Fibroblast of villous mesenchyme (primary cell): ENCODE measurements at regions not wholly inside any gene's neighbourhood (a gene's known extent, or its start where the extent isn't known, plus 50 kb on each side); places are given as distances from the start of the nearest gene placed in this dataset.

Experiments used
- DNase-seq: peaks from one replicate; pipeline ENCODE4 v3.0.0-alpha.2; 2010; ENCODE audit warnings: low read depth
- H3K4me3 ChIP-seq: 2 replicates; pipeline ENCODE4 v1.5.1; 2011; ENCODE audit warnings: low read depth, mild to moderate bottlenecking, low read length
- CTCF ChIP-seq: IDR thresholded peaks from 2 replicates; pipeline ENCODE4 v1.5.1; 2012; ENCODE audit warnings: low read depth, mild to moderate bottlenecking, low read length; ENCODE audit not compliant: insufficient read depth

GRCh38 chr7:68537051-68537773 is 1061.1 kb upstream of the AUTS2 start:
- no peak for TF ChIP-seq CTCF
- DNase-seq, result no peak
- no peak overlapping the region for H3K4me3 ChIP-seq

- no peak for DNase-seq
- H3K4me3 ChIP-seq, result no peak overlapping the region
- no peak for TF ChIP-seq CTCF
Observed at GRCh38 chr7:68537774-68538071, 1060.6 kb upstream of the AUTS2 start.

- H3K4me3 ChIP-seq, result no peak overlapping the region
- no peak for TF ChIP-seq CTCF
- no peak for DNase-seq
Observed at GRCh38 chr7:68542831-68543230, 1055.4 kb upstream of the AUTS2 start.

- no peak overlapping the region for H3K4me3 ChIP-seq
- no peak for DNase-seq
- TF ChIP-seq CTCF, result no peak
Observed at GRCh38 chr7:68544851-68545250, 1053.4 kb upstream of the AUTS2 start.

- no peak for TF ChIP-seq CTCF
- H3K4me3 ChIP-seq, result no peak overlapping the region
- DNase-seq, result no peak
Observed at GRCh38 chr7:68547181-68547580, 1051.1 kb upstream of the AUTS2 start.

- no peak for TF ChIP-seq CTCF
- DNase-seq, result no peak
- H3K4me3 ChIP-seq, result no peak overlapping the region
Observed at GRCh38 chr7:68547799-68548198, 1050.5 kb upstream of the AUTS2 start.

- DNase-seq, result no peak
- H3K4me3 ChIP-seq, result no peak overlapping the region
- no peak for TF ChIP-seq CTCF
Observed at GRCh38 chr7:68550027-68550426, 1048.2 kb upstream of the AUTS2 start.
